Retinal pigment epithelial cell (primary cell): ENCODE measurements at regions not wholly inside any gene's neighbourhood (a gene's known extent, or its start where the extent isn't known, plus 50 kb on each side); places are given as distances from the start of the nearest gene placed in this dataset.

Source experiments
- DNase-seq: peaks from one replicate; pipeline ENCODE4 v3.0.0-alpha.2; 2010; ENCODE audit warnings: low read depth
- H3K4me3 ChIP-seq: 2 replicates; pipeline ENCODE4 v1.5.1; 2011; ENCODE audit warnings: mild to moderate bottlenecking, low read length, control low read depth, moderate library complexity
- CTCF ChIP-seq: conservative IDR thresholded peaks from 2 replicates; pipeline ENCODE4 v1.5.1; 2011; ENCODE audit warnings: low read depth, low read length, control low read depth, inconsistent platforms

DNA sequence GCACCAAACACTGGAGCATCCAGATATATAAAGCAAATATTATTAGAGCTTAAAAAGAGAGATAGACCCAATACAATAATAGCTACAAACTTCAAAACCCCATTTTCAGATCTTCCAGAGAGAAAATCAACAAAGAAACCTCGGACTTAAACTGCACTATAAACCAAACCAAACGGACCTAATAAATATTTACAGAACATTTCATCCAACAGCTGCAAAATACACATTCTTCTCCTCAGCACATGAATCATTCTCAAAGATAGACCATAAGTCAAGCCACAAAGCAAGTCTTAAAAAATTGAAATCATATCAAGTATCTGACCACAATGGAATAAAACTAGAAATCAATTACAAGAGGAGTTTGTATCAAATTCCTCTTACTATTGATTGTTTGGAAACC lies 140.2 kb upstream of the OTOS start:
- DNase-seq: no peak
- H3K4me3 ChIP-seq: no peak overlapping the region
- no peak for TF ChIP-seq CTCF

- H3K4me3 ChIP-seq: no peak overlapping the region
- TF ChIP-seq CTCF: no peak
- DNase-seq: no peak
These were observed 144.2 kb upstream of the OTOS start for GRCh38 chr2:240284503-240285259.

- no peak for DNase-seq
- TF ChIP-seq CTCF: no peak
- no peak overlapping the region for H3K4me3 ChIP-seq
These were observed 145.3 kb upstream of the OTOS start for GRCh38 chr2:240285725-240286124.

DNA sequence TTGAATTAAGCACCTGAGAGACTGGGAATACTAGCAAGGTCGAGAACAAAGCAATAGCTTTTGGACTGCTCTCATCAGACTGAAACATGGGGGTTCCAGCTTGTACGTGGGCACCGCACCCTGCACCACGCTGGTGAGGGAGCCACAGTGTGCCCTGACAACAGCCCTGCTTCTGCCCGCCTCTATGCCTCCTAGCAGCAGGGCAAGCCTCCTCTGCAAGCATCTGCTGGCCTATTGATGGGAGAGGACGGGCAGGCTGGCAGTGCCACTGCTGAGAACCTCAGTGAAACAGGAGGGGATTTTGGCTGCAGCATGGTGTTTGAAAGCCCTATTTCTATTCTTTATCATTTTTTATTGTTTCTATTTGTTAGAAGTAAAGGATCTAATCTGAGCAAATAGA lies 146.1 kb upstream of the OTOS start:
- no peak for DNase-seq
- TF ChIP-seq CTCF: no peak
- no peak overlapping the region for H3K4me3 ChIP-seq

- no peak overlapping the region for H3K4me3 ChIP-seq
- no peak for DNase-seq
- no peak for TF ChIP-seq CTCF
These were observed 146.6 kb upstream of the OTOS start for GRCh38 chr2:240287011-240287410.

- no peak for TF ChIP-seq CTCF
- H3K4me3 ChIP-seq: no peak overlapping the region
These were observed 147.1 kb upstream of the OTOS start for GRCh38 chr2:240287496-240288086.

DNA sequence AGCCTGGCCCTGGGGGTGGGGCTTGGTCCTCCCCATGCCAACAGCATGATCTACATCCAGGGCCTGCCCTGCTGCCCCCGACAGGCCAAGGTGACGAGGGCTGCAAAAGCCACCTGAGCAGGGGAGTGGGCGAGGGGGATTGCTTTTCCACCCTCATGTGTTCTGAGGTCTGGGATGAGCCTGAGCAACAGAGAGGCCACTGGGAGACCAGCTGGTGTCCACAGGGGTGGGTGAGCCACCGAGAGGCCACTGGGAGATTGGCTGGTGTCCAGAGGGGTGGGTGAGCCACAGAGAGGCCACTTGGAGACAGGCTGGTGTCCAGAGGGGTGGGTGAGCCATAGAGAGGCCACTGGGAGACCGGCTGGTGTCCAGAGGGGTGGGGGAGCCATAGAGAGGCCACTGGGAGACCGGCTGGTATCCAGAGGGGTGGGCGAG lies 147.4 kb upstream of the GPC1 start:
- no peak for DNase-seq
- no peak for TF ChIP-seq CTCF

More at GRCh38 chr2:240287496-240288086, 147.1 kb upstream of the OTOS start:
- no peak for DNase-seq

More for the DNA sequence above, 147.4 kb upstream of the GPC1 start:
- H3K4me3 ChIP-seq: no peak overlapping the region
